ENCODE measurements at regions not wholly inside any gene's neighbourhood (a gene's known extent, or its start where the extent isn't known, plus 50 kb on each side); places are given as distances from the start of the nearest gene placed in this dataset.

DNA sequence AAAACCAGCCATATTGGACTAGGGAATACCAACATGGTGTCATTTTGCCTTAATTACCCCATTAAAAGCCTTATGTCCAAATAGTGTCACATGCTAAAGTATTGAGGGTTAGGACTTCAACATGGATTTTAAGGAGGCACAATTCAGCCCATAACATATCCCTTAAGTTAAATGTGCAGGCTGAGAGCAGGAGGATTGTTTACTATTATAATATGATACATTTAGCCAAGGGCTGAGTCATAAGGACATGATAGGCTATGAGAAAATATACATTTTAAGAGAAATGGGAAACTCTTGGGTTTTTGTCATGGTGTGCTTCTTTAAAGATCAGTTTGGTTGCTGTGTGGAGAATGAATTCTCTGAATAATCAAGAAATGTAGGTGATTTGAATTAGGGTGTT is 136.8 kb downstream of the RDH14 start:
- no peak for DNase-seq

DNA sequence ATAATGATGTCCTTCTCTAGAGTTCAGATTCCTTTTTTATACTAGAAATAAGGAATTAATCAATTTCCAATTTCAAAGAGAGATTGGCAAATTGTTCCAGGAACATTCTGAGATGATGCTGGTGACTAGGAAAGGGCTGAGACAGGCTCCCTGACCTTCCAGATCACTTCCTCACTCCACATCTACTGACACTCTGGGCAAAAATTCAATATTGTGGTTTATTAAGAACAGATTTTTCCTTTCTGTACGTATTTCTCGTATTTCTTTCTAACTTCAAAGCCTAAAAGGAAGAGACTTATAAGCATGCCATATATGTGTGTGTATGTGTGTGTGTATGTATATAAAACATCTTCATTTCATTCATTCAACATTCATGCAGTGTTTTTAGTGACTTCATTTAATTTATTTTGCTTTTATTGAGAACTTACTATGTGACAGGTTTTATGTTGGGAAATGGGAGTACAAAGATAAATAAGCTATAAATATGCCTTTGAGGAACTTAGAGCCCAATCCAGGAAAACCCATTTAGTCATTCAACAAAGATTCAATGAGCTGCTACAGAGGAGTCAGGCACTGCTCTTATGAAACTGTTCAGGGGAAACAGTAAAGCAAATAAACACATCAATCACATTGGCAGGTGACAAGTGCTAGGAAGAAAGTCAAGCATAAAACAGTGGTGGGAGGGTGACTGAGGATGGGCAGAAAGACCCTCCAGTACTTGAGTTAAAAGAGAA is 137.9 kb downstream of the RDH14 start:
- DNase-seq, result no peak

DNA sequence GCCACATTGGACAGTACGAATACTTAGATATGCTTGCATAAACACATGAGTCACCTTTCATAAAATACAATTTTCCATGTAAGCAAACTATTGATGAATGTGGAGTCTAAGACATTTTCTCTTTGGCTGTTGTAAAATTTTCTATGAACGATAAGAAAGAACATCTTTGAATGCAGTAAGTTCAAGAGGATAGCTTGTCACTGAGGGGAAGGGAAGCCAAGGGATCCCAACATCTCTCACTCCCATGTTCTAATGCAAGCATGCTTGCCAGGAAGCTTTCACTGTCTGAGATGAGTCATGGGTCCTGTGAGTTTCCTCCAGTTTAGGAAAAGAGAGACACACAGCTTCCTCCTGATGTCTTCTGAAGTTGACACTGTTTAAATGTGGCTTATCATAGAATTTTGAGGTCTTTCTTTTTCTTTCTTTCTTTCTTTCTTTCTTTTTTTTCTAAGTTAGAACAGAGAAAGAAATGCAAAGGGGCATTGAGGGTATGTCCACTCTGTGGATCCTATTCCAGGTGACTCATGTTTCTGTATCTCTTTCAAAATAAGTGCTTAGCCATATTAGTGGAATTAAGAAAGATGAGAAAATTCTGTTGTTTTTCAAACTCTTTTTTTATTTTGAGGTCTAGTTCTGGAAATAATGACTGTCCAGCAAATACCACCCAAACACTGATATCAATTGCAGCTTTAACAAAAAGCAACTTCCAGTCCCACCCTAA is 146.6 kb downstream of the RDH14 start:
- DNase-seq, result no peak

DNA sequence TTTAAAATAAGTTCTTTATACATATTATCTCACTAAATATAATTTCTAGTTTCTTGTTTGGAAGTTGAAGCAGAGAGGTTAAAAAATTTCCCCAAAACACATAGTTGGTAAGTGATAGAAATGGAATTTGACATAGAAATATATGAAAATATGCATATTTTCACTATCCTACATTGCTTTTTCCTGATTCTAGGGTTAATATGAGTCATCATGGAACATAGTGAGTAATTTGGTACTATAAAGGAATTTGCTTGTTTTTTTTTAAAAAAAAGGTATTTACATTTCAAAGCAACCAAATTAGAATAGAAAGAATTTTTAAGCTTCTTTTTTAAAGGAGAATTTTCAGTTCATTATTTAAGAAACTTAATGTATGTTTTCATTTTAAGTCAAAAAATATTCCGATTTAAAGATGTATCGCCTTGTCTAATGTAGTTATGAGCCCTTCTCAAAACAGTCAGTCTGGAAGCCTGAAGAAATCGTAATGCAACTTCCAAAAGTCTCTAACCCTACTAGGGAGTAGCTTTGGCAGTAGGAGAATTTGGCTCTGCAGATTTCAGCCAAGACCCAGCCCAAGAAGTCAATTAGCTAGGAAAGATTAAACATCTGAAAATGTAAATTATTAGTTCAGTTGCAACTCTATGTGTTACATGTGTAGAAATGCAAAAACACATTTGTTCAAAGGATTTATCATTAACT is 147.3 kb downstream of the RDH14 start:
- DNase-seq, result no peak

DNA sequence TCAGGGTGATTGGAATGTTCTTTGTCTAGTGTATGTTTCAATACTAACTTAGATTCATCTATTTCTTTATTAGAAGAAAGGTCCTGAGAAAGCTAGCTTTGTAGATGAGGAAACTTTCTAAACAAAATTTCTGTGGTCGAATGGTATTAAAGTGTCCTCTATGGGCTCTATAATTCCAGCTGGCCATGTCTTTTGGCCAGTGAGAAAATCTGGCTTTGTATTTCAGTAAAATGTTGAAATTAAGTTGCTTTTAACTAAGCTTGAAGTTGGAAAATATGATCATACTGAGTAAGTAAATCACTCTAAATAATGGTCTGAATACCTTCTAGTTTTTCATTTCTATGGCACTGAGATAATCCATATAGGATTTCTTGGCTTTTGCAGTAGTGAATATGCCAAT is 148.8 kb downstream of the RDH14 start:
- DNase-seq, result no peak

DNA sequence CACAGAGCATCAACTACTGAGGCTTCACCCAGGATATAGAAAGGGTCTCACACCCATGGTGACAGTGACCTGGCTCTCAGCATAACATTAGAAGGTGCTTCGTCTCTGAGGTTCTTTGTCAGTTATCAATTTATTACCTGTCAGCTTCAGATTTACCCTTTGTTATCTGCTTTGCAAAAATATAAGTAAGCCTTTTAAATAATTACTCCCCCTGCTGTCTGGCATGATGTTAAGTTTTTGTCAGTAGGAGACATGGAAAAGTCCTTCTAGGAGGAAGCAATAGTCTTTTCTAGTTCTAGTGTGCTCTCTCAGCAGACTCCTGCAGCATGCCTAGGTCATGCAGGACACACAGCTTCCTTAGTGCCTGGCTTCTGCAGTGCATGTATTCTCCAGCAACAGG is 149.9 kb downstream of the RDH14 start:
- no peak for DNase-seq

DNA sequence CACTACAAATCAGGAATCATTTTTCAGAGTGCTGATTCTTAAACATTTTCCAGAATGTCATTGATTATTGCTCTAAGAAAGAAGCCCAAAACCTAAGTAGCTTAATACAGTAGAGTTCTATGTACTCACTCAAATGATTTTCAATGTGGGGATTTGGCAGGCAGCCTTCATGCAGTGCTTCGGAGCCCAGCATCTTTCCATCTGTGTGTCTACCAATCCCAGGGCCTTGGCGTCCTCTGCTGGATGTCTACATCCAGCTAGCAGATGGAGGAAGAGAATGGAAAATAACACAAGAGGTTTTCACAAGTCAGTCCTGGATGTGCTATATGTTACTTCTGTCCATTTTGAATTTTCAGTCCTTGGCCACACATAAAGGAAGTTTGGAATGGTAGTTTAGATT is 151.8 kb downstream of the RDH14 start:
- DNase-seq, result no peak

DNA sequence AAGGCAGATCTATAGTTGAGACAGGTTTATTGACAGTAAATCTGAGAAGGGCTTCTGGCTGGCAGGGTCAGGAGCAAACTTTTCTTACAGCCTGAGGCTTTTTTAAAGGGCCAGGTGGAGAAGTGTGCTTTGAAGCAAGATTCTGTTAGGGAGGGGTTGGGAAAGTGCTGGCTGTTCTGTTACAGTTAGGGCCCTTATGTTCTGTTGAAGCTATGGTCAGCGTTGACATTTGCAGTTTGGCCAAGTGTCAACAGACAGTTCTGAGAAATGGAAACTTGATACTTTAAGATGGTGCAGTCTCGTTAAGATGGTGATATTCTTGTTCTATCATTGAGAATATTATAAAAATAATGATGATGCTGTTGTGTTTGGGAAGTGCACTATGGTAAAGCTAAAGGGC is 154.2 kb downstream of the RDH14 start:
- DNase-seq, result no peak

DNA sequence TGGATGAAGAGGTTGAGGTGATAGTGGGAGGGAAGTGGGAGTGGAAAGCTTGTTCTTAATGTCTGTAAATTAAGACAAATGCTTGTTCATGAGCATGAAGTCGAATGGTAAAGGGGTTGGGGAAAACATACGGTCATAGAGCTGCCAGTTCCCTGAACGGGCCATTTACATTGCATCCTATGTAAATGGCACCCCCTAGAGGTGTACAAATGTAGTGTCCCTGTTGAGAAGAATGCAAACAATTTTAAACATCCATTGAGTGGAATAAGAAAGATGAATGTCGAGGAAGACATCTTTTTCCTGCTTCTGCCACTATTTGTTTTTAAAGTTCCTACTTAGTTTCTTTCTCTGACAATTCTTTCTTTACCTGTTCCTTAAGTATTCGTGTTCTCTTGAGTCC is 155.7 kb downstream of the RDH14 start:
- no peak for DNase-seq

DNA sequence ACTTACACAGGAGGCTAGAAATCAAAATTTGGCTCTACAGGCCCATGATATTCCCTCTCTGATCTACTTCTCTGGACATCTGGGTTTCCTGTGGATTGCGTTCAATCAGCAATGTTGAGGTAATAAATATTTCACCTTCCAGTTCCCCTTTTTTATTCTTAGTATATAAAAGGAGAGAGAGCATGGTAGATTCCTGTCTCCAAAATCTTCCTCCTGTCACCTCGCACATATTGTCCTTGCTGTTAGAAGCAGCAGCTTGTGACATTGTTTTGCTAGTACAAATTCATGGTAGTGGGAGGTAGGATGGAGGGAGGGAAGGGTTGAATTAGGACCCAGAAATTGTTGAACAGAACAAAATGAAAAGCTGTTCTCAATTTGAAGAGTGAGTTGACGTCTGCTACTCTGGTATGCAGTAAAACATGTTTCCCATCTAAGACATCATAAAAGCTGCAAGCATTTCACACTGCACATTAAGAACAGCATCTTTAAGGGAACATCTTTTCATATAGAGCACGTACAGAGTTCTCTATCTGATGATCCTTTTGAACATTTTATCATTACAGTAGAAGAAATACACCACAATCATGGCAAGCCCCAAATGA is 156.4 kb downstream of the RDH14 start:
- DNase-seq, result no peak

DNA sequence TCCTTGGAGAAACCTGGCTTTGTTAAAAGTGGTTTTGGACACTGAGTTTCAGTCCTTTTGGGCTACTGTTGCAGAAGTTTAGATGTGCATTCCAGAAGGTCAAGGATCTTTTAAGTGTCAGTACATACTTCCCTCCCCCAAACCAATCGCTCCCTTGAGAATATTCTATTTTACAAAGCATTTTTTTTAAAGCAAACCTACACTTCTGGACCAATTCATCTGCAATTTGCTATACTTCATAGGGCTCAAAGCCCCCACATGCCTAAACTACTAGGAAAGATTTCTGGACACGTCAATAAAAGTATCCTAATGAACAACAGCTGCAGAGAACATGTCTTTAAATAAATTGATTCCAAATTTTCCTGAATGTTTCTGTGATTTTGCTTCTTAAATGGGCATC is 157.6 kb downstream of the RDH14 start:
- no peak for DNase-seq

DNA sequence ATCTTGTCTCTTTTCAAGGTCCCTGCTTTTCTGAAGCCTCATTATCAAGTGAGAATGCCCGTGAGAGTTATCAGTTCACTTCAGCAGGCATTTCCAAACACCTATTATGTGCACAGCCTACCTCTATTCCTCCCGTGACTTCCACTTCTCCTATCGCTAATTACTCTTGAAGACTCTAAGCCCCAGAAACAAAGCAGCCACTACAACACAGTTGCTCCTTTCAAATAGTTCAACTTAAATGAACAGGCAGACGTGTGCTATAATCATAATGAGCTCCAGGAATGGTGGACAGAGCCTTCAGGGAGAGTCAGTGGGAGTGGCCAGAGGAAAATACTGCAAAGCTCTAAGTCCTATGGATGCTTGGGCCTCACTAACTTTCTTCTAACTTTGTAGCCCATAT is 159.0 kb downstream of the RDH14 start:
- DNase-seq, result no peak

DNA sequence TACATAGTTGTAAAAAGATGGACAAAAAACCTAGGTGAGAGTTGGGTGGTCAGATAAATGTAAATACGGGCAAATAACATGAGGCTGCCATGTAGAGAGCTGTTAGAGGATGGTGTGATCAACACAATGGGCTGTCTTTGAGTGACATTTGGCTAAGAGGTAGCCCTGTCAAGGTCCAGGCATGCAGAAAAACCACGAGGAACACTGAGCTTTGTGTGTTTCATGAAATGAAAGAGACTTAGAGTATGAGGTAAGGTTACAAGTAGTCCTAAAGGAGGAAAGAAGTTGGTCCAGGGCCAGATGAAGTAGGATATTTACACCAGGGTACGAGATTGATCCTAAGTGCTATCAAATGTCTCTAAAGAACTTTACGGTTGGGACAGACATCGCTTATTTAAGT is 160.9 kb downstream of the RDH14 start:
- DNase-seq, result no peak

DNA sequence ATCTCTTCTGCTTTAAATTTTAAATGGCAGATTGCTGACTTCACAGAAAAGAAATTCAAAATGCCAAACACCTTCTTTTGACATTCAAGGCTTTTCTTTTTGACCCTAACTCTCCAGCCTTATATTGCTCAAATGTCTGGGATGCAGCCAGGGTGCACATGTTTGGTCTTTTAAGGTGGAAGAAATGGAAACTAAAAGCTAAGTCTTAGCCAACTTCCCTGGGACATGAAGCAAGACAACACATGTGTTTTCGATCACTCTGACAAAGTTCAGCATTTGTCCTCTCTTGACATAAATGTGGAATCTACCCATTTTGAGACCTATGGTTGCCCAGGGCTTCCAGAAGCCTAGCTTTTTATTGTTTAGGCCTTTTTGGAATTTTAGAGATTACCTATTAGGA is 161.6 kb downstream of the RDH14 start:
- no peak for DNase-seq

DNA sequence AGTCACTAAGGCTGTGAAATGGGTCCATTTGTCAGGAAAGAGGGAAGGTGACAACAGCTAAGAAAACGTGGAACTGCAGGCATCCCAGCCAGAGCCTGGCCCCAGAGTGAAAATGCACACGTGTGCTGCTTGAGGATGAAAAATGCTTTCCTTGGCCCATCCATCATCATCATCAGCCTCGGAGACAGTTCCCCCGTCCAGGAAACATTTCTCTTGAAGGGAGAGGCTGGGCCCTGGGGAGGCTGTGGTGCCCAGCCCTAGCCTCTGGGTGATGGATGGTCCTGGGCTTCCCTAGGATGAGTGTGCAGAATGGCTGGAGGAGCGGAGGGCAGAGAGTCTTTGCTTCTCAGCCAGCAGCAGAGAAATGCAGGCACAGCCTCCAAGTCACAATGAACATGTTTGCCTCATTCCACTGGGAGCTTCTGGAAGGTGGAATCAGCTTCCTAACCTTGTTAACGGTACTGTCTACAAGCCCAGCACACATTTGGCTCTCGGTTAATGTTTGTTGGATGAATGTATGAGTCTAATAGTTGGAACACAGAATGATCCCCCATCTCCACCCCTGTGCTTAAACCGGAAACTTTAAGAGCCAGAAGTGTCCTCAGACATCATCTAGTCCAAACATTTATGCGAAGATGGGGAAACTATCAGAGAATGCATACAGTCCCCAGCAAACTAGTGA is 164.0 kb downstream of the RDH14 start:
- DNase-seq, result no peak

DNA sequence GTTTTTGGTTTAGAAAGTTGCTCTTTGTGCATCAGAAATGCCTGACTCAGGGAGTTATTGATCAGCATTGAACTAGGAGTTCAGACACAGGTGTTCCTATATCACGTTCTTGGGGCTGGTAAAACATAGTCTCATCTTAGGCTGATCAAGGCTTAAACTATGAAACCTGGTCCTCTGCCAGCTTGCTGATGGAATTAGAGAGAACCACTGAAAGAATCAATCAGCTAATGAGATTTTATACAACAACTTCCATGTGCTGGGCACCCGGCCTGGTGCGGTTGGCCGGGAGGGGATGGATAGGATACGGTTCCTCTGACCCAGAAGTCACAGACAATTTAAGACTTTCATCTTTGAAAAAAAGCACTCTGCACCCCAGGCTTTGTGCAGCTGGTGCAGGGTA is 164.9 kb downstream of the RDH14 start:
- no peak for DNase-seq

DNA sequence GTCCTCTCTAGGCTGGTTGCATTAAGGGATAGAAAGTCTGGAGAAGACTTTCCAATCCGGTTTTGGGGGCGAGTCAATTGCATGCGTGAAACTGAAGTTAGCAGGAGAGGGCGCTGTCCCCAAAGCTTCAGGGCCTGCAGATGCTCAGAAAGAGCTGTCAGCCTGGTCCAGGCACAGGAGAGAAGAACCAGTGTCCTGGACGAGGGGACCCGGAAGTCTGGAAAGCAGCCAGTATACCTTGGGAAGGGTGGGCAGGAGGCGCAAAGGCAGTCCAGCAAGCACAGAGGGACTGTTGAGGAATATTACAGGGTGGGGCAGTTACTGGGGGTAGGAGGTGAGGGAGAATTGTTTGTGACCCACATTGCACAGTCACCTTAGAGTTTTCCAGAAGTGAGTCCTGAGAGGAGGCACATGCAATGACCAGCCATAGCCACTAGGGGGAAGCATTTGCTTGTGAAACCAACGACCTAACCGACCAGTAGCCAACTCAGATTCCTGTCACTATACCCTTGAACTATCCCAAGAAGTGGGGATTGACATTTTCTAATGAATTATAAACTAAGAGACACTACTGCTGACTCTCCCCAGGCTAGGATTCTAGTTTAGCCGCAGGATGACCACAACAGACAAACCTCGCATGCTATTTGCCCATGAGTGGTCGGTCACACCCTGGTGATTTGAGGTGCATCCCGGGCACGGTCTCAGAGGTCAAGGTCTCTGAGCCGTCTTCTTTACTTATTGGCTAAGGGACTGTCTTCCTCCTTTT is 172.8 kb downstream of the RDH14 start:
- DNase-seq, result peak; percentile 64

DNA sequence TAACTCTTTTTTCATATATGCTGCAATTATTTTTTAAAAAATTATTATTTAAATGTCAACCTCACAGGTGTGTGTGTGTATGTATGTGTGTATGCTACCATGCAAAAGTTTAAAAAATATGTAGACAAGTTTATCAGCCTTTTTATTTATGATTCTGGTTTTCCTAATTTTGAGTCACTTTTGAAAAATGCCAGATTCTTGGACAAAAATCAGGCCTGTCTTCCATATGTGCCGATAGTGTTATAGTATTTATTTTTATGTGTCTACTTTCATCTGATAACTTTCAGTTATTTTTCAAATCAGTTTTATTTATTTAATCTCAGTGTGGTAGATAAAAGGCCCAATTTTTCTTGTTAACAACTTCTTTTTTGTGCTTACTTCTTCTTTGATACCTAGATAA is 176.2 kb downstream of the RDH14 start:
- no peak for DNase-seq

DNA sequence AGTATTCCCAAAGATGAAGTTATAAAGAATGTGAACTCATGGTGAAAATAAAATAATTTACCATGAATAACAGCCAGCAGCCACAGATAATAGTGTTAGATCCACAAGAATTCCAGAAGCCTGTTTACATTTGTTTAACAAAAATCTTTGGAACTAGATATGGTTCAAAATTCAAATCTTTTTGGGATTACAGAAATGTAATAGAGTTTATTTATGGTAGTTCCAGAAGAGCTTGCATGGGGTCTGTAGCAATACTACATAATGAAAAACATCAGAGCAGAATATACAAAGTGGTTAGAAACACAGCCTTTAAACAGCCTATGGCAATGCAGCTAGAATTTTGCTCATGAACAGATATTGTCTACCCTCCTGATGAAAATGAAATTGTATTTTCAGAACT is 179.1 kb downstream of the RDH14 start:
- no peak for DNase-seq

DNA sequence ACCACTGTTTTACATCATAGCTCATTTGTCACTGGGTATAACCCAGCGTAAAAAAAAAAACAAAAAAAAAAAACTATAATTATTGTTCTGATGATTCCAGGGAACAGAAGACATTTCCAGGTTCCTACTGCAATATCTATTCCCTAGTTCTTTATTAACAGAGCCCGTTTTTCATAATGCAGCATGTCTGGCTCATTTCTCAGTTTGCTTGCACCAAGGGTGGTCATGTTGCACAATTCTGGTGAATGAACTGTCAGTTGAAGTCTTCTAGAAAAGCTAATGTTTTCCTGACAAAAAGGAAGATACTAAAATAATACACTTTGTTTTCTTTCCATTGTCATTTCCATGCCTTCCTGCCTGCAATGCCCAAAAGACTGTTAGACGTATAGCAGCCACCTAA is 180.1 kb downstream of the RDH14 start:
- no peak for DNase-seq

DNA sequence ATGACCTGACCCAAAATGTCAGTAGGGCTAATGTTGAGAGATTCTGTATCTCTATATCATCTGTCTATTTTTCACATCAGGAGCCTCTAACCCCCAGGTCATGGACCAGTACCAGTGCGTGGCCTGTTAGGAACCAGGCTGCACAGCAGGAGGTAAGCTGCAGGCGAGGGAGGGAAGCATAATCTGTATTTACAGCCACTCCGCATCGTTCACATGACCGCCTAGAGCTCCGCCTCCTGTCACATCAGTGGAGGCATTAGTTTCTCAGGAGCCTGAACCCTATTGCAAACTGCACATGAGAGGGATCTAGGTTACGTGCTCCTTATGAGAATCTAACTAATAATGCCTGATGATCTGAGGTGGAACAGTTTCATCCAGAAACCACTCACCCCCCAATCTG is 180.6 kb downstream of the RDH14 start:
- DNase-seq, result no peak

DNA sequence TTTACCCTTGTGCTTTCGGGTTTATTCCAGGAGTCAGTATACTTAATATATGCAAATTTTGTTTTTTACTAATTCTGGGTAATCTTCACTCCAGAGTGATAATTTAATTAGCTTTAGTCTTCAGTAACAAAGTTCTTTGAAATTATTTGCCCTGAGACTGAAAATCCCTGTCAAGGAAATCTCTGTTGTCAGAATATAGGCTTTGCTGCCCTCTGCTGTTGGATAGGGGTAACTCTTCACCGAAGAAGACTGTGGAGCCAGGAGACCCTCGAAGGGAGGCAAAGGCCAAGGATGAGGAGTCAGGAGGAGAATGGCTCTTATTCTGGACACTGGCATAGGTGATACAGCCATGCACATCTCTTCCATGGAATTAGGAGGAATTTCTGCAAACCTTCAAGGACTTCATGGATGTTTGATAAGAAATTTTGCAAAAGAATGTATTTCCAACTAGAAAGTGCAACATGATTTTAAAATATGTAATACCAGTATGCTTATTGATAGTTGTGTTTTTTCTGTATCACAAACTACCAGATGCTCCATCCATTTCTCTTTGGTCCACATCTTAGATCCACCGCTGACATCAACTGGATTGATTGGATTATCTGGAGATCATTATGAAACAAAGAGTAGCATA is 182.3 kb downstream of the RDH14 start:
- DNase-seq, result peak; percentile 18

All from stimulated activated CD4-positive, alpha-beta T cell treated with anti-CD3 and anti-CD28 coated beads, Interleukin-4, amount 100 ng/mL, for 24 hours (primary cell).